Cerebellar nuclear complex (tissue), 1 donor: ENCODE measurements at regions not wholly inside any gene's neighbourhood (a gene's known extent, or its start where the extent isn't known, plus 50 kb on each side); places are given as distances from the start of the nearest gene placed in this dataset.
A peak's percentile ranks its signal among the peaks of the same experiment; 100 is the strongest.
"Not testable (repeated sequence)": the region's sequence is repeated elsewhere in the genome, so short reads cannot be mapped to it uniquely, and the experiment has no call there.

Experiments used
- DNase-seq, 2 experiments: peaks; one replicate each; lab custom pipeline; 2025; lab: John Stamatoyannopoulos, UW

- DNase-seq: no peak
These were observed 102.0 kb downstream of the HNMT start for GRCh38 chr2:138066139-138066806.

- no peak for DNase-seq
These were observed 102.6 kb downstream of the HNMT start for GRCh38 chr2:138066841-138067240.

DNA sequence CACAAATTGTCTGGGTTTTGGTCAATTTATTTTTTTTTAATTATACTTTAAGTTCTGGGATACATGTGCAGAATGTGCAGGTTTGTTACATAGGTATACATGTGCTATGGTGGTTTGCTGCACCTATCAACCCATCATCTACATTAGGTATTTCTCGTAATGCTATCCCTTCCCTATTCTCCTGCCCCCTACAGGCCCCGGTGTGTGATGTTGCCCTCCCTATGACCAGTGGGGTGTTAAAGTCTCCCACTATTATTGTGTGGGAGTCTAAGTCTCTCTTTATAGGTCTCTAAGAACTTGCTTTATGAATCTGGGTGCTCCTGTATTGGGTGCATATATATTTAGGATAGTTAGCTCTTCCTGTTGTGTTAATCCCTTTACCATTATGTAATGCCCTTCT is 104.4 kb downstream of the HNMT start:
- not testable (repeated sequence) for DNase-seq

DNA sequence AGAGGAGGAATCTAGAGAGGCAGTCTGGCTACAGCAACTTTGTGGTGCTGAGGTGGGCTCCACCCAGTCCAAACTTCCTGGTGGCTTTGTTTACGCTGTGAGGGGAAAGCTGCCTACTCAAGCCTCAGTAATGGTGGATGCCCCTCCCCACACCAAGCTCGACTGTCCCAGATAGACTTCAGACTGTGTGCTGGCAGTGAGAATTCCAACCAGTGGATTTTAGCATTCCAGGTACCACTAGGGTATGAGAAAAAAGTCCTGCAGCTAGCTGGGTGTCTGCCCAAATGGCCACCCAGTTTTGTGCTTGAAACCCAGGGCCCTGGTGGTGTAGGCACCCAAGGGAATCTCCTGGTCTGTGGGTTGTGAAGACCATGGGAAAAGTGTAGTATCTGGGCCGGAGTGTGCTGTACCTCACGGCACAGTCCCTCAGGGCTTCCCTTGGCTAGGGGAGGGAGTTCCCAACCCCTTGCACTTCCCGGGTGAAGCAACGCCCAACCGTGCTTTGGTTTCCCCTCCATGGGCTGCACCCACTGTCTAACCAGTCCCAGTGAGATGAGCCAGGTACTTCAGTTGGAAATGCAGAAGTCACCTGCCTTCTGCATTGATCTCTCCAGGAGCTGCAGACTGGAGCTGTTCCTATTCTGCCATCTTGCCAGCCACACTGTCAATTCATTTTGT is 106.9 kb downstream of the HNMT start:
- not testable (repeated sequence) for DNase-seq

DNA sequence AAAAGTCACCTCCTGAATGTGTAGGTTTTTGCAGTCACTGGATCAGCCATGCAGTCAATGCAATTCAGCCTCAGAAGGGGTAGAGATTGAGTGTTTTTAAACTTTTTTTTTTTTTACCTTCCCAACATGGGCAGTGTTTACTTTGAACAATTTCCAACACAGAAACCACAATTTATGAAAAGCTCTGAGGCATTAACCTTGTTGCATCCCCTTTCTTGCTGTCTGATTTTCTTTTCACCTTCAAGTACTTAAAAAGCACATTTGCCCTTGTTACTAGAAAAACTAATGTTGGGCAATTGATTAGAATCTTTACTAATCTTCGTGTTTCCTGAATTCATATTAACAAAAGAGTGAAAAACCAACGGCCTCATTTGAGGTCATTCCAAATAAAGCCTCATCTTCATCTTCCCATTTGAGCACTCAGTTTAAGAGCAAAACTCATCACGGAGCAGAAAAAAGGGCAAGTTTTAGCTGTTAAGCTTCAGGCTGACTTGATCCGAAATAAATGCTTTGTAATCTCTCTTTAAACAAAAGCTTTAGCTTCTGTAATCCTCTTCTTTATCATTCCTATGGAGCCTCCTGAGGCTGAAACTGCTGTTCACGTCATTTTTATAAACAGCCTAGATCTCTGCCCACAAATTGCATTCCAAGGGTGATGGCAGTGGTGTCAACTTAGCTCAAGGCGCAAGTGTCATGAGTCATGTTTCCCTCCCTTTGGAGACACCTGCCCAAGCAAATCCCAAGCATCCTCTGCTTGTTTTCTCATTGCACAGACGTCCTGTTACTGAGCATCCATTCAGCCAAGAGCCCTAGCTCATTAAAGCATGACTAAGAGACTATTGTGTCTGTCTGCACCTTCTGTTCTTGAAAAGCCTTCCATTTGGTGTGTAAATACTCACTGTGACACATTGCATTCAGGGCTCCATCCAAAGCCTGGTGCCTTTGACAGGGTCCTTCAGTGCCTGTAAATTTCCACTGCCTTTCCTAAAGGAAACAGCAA is 107.7 kb downstream of the HNMT start:
- DNase-seq: no peak

DNA sequence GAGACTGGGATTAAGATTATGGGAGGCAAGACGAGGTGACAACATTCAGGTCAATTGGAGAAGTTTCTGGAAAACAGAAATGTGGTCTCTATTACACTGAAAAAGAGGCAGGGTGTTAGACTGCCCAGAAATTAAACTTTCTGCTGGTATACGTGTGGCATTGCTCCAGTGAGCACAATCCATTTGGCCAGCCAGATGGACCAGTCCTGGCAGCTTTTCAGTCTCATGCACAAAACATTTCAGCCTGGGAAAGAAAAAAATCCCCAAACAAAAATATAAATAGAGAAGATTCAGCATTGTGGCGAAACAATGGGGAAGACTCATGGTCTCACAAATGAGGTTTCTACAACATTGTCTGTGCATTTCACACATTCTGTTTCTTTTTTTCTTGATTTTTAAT is 113.9 kb downstream of the HNMT start:
- peak in 1 of 2 experiments; percentile 71 for DNase-seq

GRCh38 chr2:138079976-138080375 is 115.7 kb downstream of the HNMT start:
- DNase-seq: no peak

- DNase-seq: no peak
These were observed 117.2 kb downstream of the HNMT start for GRCh38 chr2:138081225-138082073.

GRCh38 chr2:138084206-138084605 is 119.9 kb downstream of the HNMT start:
- DNase-seq: no peak

GRCh38 chr2:138085441-138085840 is 121.2 kb downstream of the HNMT start:
- DNase-seq: not testable (repeated sequence)

DNA sequence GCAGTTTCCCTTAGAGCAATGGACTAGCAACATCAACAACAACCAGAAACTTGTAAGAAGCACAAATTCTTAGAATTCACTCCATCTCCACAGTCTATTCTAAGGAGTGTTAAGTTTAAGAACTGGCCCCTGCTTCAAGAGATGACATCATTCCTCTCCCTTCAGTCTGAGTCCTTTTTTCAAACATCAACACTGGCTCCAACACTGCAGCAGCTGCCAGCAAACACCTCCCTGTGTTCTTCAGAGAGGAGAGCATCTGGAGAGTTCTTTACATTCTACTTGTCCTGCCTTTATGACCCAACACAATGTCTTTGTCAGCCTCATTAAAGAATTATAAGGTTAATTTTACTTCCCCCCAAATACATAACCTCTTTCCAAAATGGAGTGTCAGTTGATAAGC is 122.3 kb downstream of the HNMT start:
- no peak for DNase-seq

DNA sequence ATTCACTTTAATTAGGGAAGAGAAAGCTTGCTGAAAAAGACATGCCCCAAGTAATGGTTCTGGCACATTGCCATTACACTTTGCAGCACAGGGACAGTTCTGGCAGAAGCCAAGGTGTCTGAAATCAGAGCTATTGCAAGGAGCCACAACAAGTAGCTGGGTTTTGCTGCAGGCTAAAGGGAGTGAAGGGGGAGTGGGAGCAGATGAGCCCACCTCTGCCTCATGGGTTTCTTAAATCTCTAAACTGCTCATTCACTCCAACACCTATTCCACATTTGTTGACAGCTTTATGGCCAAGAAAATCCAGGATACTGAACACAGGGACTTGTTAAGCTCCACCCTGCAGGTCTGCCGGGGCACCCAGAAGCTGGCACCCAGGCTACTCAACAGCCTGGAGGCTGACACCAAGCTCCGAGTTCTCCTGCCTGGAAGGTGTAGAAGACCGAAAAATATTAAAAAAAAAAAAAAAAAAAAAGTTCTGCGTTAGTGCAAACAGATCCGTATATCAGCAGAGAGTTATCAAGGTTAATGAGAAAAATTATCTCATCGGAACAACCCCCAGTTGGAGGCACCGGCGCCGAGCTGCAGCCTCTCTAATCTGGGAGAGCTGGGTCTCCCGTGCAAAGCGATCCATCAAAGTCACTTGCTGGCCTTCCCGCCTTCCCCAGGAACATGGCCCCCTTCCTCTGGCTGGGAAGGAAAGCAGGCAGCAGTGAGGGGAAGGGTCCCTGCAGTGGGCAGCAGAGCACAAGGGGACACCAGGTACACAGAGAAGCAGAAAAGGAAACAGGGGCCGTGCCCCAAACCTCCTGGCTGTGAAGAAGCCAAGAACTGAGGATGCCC is 123.7 kb downstream of the HNMT start:
- no peak for DNase-seq

DNA sequence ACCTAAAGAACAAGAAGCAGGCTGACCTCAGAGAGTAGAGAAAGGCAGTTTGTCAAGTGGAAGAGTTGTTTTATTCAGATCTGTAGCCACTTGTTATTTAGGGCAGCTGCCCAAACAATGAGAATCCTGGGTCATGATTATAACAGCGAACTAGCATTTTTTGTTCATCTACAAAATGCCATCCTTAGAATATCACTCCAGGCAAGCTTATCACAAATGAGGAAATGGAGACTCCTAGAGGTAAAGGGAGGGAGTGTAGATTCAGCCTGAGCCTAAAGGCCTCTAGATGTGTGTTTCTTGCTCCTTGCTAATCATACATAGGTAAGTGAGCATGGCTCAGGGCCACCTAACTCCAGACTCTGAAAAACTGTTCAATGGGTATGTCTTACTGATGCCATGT is 126.1 kb downstream of the HNMT start:
- no peak for DNase-seq

GRCh38 chr2:138093455-138093854 is 129.2 kb downstream of the HNMT start:
- no peak for DNase-seq

- no peak for DNase-seq
These were observed 129.8 kb downstream of the HNMT start for GRCh38 chr2:138094031-138094430.

- no peak for DNase-seq
These were observed 131.1 kb downstream of the HNMT start for GRCh38 chr2:138095336-138095735.

DNA sequence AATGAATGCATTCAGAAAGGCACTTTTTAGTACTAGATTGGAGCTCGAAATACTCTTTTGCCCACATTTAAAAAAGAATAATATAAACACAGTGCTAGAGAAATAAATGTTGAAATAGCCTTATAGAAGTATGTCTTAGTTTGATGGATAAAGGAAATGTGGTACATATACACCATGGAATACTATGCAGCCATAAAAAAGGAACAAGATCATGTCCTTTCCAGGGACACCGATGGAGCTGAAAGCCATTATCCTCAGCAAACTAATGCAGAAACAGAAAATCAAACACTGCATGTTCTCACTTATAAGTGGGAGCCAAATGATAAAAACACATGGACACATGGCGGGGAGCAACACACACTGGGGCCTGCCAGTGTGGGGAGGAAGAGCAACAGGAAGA is 135.0 kb downstream of the HNMT start:
- not testable (repeated sequence) for DNase-seq

DNA sequence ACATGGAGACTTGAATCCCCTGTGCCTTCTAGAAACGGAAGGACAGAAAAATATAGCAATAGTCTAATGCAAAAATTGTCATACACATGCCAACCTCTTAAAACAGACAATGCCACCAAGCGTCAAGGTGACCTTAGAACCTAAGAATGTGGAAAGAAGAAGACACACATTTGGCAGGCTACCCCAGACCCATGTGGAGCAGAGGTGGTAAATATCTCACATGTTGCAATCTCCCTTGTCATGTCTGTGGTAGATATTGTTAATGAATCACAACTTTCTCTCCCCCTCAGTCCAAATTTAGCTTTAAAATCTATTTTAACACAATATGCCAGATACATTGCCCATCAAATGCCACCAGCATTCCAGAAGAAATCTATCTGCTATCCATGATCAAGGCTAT is 137.4 kb downstream of the HNMT start:
- no peak for DNase-seq

- DNase-seq: no peak
These were observed 138.4 kb downstream of the HNMT start for GRCh38 chr2:138102664-138103063.

DNA sequence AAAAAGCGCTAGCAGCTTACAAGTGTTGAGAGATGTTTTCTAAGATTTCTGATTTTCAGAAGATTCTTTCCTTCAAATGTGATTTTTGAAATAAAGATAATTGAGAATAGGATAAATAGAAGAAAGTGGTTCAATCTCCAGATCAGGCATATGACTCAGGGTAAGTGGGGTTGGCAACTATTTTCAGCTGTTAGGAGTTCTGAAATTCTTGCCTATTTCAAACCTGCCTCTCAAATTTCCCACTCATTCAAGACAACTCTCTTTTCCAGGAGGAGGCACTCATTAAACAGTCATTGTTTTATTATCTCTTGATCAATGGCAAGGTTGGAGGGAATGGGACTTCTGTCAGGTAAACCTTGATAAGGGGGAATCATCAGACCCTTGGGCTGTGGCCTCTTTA is 138.9 kb downstream of the HNMT start:
- DNase-seq: no peak

DNA sequence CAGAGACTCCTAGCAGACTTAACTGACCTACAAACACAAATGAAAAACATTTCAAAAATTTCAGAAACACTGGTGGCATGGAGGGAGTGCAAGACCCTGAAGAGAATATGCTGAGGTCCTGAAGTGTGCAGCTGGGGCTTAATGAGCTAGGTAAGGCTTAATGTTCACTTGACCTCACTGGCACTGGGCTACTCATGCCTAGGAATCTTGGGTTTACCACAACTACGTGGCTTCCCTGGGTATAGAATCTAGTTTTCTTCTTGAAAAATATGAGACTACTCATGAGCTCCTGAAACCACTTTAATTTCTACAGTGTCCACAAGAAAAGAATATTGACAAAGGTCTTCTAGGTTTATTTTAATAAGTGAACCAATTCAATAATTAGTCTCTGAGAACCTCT is 139.8 kb downstream of the HNMT start:
- no peak for DNase-seq
